GM20431 (cell line): ENCODE measurements at regions not wholly inside any gene's neighbourhood (a gene's known extent, or its start where the extent isn't known, plus 50 kb on each side); places are given as distances from the start of the nearest gene placed in this dataset.

Source experiments
- in situ Hi-C: fragments of 300-500 bp; cut with MseI, MboI; formaldehyde crosslinking; loops from one replicate; pipeline ENCODE4 v1.15.0; 2020; ENCODE audit warnings: low sequenced_read_pairs; ENCODE audit not compliant: unreplicated experiment

- in situ Hi-C loops: no loop called here
Observed at GRCh38 chr7:46454816-46455215, 533.7 kb upstream of the IGFBP3 start.

- in situ Hi-C loops: no loop called here
Observed at GRCh38 chr7:46452561-46453135, 531.6 kb upstream of the IGFBP3 start.

GRCh38 chr7:46451846-46452245 lies 530.8 kb upstream of the IGFBP3 start:
- in situ Hi-C loops: no loop called here

GRCh38 chr7:46450886-46451285 lies 529.8 kb upstream of the IGFBP3 start:
- in situ Hi-C loops: no loop called here

- in situ Hi-C loops: no loop called here
Observed at GRCh38 chr7:46450425-46450824, 529.4 kb upstream of the IGFBP3 start.

- in situ Hi-C loops: no loop called here
Observed at GRCh38 chr7:46449743-46450142, 528.7 kb upstream of the IGFBP3 start.

DNA sequence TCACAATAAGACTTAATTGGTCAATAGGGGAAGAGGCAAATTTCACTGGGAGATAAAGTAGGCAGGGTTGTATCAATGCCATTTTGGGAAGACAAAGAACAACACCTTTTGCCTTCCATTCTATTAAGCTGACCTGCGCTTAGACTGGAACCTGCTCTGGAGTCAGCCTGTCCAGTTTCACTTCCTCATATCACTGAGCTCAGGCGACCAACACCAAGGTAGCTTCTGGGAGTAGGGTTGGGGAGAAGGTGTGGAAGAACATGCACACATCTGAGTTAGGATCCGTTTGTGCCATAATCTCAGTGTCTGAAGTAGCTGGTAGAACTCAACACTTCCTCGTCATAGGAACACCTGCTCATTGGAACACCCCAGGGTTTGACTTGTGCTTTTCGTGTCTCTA lies 527.4 kb upstream of the IGFBP3 start:
- in situ Hi-C loops: no loop called here

DNA sequence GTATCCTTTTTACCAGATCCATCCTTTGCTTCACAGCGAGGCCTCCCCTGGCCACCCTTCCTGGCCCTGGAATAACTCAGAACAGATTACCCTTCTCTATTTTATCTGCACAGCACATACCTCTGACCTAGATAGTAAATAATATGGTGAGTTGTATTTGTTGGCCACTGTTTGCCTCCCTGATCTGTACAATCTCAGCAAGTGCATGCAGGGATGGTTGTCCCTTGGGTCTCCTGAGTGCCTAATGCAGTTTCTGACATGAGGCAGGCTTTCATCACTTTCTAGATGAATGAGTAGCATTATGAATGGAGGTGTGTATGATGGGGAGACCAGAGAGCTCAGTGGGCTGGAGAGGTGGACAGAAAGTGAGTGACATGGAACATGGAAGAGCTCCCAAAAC lies 525.1 kb upstream of the IGFBP3 start:
- in situ Hi-C loops: no loop called here

- in situ Hi-C loops: no loop called here
Observed at GRCh38 chr7:46444256-46444655, 523.2 kb upstream of the IGFBP3 start.

DNA sequence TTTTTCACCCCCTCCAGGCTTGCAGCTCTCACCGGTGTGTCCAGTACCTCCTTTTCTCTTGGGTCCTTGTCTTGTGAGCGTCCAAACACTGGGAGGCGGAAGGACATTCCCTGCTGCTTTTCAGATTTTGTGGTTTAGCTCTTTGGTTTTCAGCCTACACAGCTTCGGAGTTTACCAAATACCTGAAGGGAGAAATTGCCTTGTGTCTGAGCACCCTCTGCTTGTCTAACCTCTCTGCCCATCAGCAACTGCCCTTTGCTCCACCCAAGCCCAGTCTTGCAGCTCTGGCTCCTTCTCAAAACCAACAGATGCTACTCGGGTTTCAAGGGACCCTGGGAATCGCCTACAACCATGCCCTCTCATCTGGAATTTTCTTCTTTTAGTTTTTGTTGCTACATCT lies 519.1 kb upstream of the IGFBP3 start:
- in situ Hi-C loops: no loop called here

DNA sequence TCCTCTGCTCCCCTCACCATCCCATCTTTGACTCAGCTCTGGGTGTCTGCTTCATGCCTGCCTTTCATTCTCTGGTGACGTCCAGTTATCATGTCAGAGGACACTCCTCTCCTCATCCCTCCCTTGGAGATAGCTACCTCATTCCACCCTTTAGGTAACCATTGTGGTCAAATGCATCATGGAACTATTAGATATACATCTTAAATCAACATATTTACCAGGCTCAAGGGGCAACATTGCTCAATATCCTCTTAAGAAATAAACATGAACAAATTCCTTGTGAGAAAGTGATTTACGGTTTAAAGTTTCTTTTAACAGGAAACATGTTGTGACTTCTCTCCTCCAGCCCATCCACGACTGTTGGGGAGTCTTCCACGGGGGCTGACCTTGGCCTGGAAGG lies 511.6 kb upstream of the IGFBP3 start:
- in situ Hi-C loops: no loop called here

GRCh38 chr7:46428295-46428694 lies 507.2 kb upstream of the IGFBP3 start:
- in situ Hi-C loops: no loop called here

DNA sequence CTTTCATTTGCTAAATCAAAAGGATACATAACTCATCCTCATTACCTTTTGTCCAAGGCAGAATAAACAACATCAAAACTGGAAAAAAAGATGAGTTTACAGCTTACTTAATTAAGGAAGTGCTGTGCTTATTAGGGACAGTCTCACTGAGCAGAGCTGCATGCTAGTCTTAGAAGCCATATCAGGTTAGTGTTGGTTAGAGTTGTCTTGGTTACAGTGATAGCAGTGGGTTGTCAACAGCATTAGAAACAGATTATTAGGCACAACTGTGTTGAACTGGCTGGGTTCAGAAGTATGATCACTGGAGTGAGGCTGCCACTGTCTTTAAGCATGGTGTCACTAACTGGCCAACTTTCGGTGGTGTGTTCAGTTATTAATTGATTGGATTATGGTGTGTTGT lies 503.9 kb upstream of the IGFBP3 start:
- in situ Hi-C loops: no loop called here

DNA sequence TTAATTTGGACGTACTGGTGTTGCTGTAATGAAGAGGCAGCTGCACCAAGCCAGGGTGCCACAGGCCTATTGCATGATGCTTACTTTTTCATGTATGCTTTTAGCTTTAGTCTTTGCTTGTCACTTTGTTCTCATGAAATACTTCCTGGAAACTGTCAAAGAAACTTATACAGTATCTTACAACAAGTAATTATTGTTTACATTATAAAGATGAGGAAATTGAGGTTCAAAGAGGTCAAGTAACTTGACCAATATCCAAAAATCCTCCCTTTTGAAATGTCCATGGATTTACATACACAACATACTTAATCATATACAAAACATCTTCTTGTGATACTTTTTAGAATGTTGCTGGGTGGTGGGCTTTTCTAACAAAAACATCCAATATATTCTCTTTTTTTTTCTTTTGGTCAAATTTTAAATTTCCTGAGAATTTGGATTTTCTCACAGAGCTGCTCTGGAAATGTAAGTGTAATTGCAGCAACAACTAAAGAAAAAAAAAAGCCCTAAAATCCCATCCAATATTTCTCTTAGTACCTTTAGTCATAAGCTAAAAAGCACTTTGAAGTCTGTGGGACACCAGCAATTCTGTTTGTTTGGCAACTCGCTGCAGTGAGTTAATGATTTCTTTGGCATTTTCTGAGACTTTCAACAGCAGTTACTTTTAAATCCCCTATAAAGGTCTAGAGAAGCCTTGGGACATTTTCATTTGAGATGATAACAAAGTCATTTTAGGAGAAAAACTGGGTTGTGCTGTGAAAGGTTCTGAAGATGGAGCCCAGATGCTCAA lies 500.6 kb upstream of the IGFBP3 start:
- in situ Hi-C loops: no loop called here

DNA sequence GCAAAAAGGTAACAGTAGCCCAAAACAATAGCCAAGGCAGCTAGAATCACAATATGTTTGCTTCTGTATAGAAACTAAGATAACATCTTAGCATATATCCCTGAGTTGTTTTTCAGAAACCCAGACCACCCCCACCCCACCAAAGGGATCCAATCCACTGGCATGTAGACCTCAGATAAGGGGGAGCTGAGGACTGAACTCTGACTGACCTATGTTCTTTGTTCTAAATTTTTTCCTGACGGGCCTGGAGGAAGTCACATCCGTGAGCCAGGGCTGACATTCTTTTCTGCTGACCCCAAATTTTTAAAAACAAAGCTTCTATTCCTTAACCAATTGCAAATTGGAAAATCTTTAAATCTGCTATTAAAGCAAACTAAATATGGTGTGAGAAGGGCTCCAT lies 493.9 kb upstream of the IGFBP3 start:
- in situ Hi-C loops: no loop called here

- in situ Hi-C loops: no loop called here
Observed at GRCh38 chr7:46411236-46411635, 490.2 kb upstream of the IGFBP3 start.

DNA sequence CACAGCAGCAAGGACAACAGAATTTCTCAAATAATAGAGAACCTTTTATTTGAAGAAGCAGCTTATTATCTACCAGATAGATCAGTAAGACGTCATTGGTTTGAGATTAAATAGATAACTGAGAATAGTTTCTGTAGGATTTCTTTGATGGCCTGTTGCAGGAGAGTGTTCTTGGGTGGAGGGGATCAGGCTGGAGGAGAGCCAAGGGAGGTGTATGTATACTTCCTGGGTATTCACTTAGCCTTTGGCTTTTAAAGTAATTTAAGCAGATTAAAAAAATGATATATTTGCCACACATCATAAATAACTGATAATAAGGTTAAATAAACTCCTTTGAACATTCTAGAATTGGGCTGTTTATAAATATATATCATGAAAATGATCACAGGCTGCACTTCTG lies 486.1 kb upstream of the IGFBP3 start:
- in situ Hi-C loops: no loop called here

- in situ Hi-C loops: loop anchor here (25.0 kb wide), 1 partner anchor 110 kb away; no protein-coding TSS in a partner anchor
Observed at GRCh38 chr7:46397591-46397990, 476.5 kb upstream of the IGFBP3 start.

DNA sequence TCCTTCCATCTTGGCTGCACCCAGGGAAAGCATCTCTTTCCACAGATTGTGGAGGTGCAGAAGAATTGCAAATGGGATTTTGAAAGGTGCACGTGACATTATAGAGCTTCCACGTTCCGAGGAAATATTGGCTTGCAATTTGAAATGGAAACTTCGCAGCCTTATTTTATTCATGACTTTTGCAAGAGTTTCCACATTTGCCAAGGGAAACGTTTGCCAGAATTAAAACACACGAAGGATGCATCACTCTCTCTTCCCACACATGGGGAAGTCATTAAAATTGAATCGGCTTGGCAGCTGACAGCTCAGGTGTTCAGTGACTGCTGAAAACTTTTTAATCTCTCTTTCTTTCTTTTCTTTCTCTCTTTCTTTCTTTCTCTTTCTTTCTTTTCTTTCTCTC lies 475.4 kb upstream of the IGFBP3 start:
- in situ Hi-C loops: loop anchor here (25.0 kb wide), 1 partner anchor 109 kb away; no protein-coding TSS in a partner anchor

GRCh38 chr7:46393142-46393541 lies 472.1 kb upstream of the IGFBP3 start:
- in situ Hi-C loops: loop anchor here (25.0 kb wide), 1 partner anchor 106 kb away; no protein-coding TSS in a partner anchor
